ENCODE measurements at regions not wholly inside any gene's neighbourhood (a gene's known extent, or its start where the extent isn't known, plus 50 kb on each side); places are given as distances from the start of the nearest gene placed in this dataset.

DNA sequence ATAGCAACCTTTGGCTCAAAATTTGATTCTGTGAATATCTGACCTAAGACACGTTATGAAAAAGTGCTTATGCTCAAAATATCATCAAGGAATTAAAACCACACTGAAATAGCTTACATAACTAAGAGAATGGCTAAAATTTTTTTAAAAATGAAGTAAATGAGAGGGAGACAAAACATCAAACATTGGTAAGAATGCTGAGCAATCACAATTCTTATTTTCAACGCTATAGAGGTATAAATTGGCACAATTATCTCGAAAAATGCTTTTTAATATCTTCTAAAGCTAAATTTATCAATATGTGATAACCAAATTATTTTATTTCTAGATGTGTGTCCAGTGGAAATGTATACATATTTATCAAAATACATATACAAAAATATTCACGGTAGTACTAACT, 381.3 kb downstream of the ANXA1 start:
- H3F3A ChIP-seq (ENCODE audit: insufficient read depth, low read length) = no peaks in the 10 kb centered on the region
- no peak overlapping the region for H2AFZ ChIP-seq (ENCODE audit: low read length)
- no peak overlapping the region for H3K4me3 ChIP-seq (ENCODE audit: low read depth, low read length, poor library complexity, severe bottlenecking)

DNA sequence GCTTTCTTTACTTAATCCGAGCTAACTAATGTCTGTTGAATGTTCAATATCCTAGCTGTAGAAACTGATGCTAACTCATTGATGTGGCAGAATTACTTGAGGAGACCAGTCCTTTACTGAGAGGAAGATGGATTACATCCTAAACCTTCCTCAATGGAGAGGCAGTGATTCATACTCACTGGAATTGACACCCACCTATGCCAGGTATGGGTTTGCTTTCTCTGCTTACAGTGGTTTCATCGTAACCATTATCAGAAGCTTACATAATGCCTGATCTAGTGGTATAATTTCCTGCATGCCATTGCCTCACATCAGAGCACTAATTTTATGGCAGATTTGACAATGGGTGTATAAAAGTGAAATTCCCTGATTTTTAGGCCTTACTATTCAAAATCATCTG, 384.7 kb downstream of the ANXA1 start:
- no peak overlapping the region for H2AFZ ChIP-seq (ENCODE audit: low read length)
- H3K27me3 ChIP-seq (ENCODE audit: insufficient read depth, low read length) = no peaks in the 10 kb centered on the region
- H3K27ac ChIP-seq (ENCODE audit: low read depth, low read length, poor library complexity, severe bottlenecking) = no peak overlapping the region
- H3K36me3 ChIP-seq (ENCODE audit: insufficient read depth, low read length) = no peaks in the 10 kb centered on the region
- no peak for TF ChIP-seq EZH2 (IDR thresholded peaks at IDR 0.05; ENCODE audit: borderline replicate concordance, low read length)
- TF ChIP-seq, protein P1, sequence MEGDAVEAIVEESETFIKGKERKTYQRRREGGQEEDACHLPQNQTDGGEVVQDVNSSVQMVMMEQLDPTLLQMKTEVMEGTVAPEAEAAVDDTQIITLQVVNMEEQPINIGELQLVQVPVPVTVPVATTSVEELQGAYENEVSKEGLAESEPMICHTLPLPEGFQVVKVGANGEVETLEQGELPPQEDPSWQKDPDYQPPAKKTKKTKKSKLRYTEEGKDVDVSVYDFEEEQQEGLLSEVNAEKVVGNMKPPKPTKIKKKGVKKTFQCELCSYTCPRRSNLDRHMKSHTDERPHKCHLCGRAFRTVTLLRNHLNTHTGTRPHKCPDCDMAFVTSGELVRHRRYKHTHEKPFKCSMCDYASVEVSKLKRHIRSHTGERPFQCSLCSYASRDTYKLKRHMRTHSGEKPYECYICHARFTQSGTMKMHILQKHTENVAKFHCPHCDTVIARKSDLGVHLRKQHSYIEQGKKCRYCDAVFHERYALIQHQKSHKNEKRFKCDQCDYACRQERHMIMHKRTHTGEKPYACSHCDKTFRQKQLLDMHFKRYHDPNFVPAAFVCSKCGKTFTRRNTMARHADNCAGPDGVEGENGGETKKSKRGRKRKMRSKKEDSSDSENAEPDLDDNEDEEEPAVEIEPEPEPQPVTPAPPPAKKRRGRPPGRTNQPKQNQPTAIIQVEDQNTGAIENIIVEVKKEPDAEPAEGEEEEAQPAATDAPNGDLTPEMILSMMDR (IDR thresholded peaks at IDR 0.05; ENCODE audit: low read length) = no peak
- no peak overlapping the region for H3K9ac ChIP-seq (ENCODE audit: low read length)
- no peaks in the 10 kb centered on the region for H3K9me3 ChIP-seq (ENCODE audit: low read length)
- no peaks in the 10 kb centered on the region for H4K20me1 ChIP-seq (ENCODE audit: insufficient read depth, low read length)
- H3K79me2 ChIP-seq (ENCODE audit: insufficient read depth, low read length) = no peaks in the 10 kb centered on the region
- H3K4me3 ChIP-seq (ENCODE audit: low read depth, low read length, poor library complexity, severe bottlenecking) = no peak overlapping the region
- no peaks in the 10 kb centered on the region for H3F3A ChIP-seq (ENCODE audit: insufficient read depth, low read length)
- H3K9me2 ChIP-seq (ENCODE audit: low read depth, low read length) = no peaks in the 10 kb centered on the region
- no peak overlapping the region for H3K4me2 ChIP-seq (ENCODE audit: low read length)
- H3K4me1 ChIP-seq (ENCODE audit: insufficient read depth, low read length, severe bottlenecking) = no peaks in the 10 kb centered on the region

More for the DNA sequence above, 381.3 kb downstream of the ANXA1 start:
- Histone ChIP-seq H3K36me3 (ENCODE audit: insufficient read depth, low read length) (no peaks in the 10 kb centered on the region), H3K9me3 (ENCODE audit: low read length) (no peaks in the 10 kb centered on the region), H3K4me2 (ENCODE audit: low read length) (no peak overlapping the region), H3K9me2 (ENCODE audit: low read depth, low read length) (no peaks in the 10 kb centered on the region), H3K9ac (ENCODE audit: low read length) (no peak overlapping the region), H3K27ac (ENCODE audit: low read depth, low read length, poor library complexity, severe bottlenecking) (no peak overlapping the region), H4K20me1 (ENCODE audit: insufficient read depth, low read length) (no peaks in the 10 kb centered on the region), H3K4me1 (ENCODE audit: insufficient read depth, low read length, severe bottlenecking) (no peaks in the 10 kb centered on the region), H3K27me3 (ENCODE audit: insufficient read depth, low read length) (no peaks in the 10 kb centered on the region), H3K79me2 (ENCODE audit: insufficient read depth, low read length) (no peaks in the 10 kb centered on the region)
- no peak for TF ChIP-seq EZH2 (IDR thresholded peaks at IDR 0.05; ENCODE audit: borderline replicate concordance, low read length)
- TF ChIP-seq, protein P1 (IDR thresholded peaks at IDR 0.05; ENCODE audit: low read length) = no peak

DNA sequence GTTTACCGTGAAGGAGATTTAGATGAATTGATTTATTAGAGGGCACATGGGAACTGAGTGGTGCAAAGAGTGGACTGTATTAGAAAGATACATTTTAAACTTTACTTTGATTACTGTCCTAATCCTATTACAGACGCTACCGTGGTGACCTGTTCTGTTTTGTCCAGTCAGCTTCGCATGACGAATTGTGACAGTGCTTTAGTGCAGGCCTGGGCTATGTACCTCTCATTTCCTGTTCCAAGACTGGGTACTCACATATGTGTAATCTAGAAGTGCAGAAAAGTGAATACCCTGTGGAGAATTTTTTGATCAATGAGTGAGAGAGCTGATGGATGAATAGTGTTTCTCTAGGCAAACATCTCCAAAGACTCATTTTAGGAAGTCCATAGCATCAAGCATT, 385.9 kb downstream of the ANXA1 start:
- no peaks in the 10 kb centered on the region for H3K27me3 ChIP-seq (ENCODE audit: insufficient read depth, low read length)
- TF ChIP-seq, protein P1 (IDR thresholded peaks at IDR 0.05; ENCODE audit: low read length) = no peak
- TF ChIP-seq EZH2 (IDR thresholded peaks at IDR 0.05; ENCODE audit: borderline replicate concordance, low read length) = no peak
- H3K9me2 ChIP-seq (ENCODE audit: low read depth, low read length) = no peaks in the 10 kb centered on the region
- no peaks in the 10 kb centered on the region for H3K4me1 ChIP-seq (ENCODE audit: insufficient read depth, low read length, severe bottlenecking)
- no peak overlapping the region for H2AFZ ChIP-seq (ENCODE audit: low read length)
- no peak overlapping the region for H3K4me3 ChIP-seq (ENCODE audit: low read depth, low read length, poor library complexity, severe bottlenecking)
- no peaks in the 10 kb centered on the region for H3K36me3 ChIP-seq (ENCODE audit: insufficient read depth, low read length)
- H3K9me3 ChIP-seq (ENCODE audit: low read length) = no peaks in the 10 kb centered on the region
- H3K4me2 ChIP-seq (ENCODE audit: low read length) = no peak overlapping the region
- H3K27ac ChIP-seq (ENCODE audit: low read depth, low read length, poor library complexity, severe bottlenecking) = no peak overlapping the region
- no peak overlapping the region for H3K9ac ChIP-seq (ENCODE audit: low read length)
- H3F3A ChIP-seq (ENCODE audit: insufficient read depth, low read length) = no peaks in the 10 kb centered on the region
- H4K20me1 ChIP-seq (ENCODE audit: insufficient read depth, low read length) = no peaks in the 10 kb centered on the region
- no peaks in the 10 kb centered on the region for H3K79me2 ChIP-seq (ENCODE audit: insufficient read depth, low read length)
